Naive thymus-derived CD4-positive, alpha-beta T cell (primary cell): ENCODE measurements at regions not wholly inside any gene's neighbourhood (a gene's known extent, or its start where the extent isn't known, plus 50 kb on each side); places are given as distances from the start of the nearest gene placed in this dataset.

Experiments
- ATAC-seq: fragments of 150-1000 bp; cut with Tn5 transposase; 2 replicates; pipeline ENCODE4 v1.10.0; 2021; ENCODE audit warnings: mild to moderate bottlenecking, moderate library complexity
- CTCF ChIA-PET: fragments of 350-600 bp; sonication (Branson Sonifier 250); formaldehyde crosslinking; loops from one replicate; lab custom pipeline; 2021; ENCODE audit warnings: antibody characterized with exemption; lab: Charles Lee
- POLR2A ChIA-PET: fragments of 350-600 bp; sonication (Branson Sonifier 250); formaldehyde crosslinking; loops from one replicate; lab custom pipeline; 2021; ENCODE audit warnings: antibody characterized with exemption, inconsistent platforms; lab: Charles Lee
- DNase-seq, 9 donors: peaks; one replicate each; pipeline versions ENCODE4 v3.0.0 to v3.0.0-alpha.2; 2020 to 2022; ENCODE audit warnings: mixed read lengths in 1 of 9
- H3K27ac ChIP-seq: one replicate; pipeline ENCODE4 v1.7.0; 2013; ENCODE audit warnings: mild to moderate bottlenecking, low read depth, low read length, moderate library complexity
- H3K27me3 ChIP-seq, 2 donors: one replicate each; pipeline ENCODE4 v1.7.0; 2013; ENCODE audit warnings: low read length in 2 of 2, mild to moderate bottlenecking in 2 of 2, moderate library complexity in 2 of 2; ENCODE audit not compliant: control insufficient read depth in 2 of 2, insufficient read depth in 2 of 2
- H3K36me3 ChIP-seq, 3 experiments: 1 replicate in 2 of 3; 2 replicates in 1 of 3; pipeline ENCODE4 v1.7.0; 2013; ENCODE audit warnings: low read length in 3 of 3, mild to moderate bottlenecking in 3 of 3, moderate library complexity in 1 of 3; ENCODE audit not compliant: insufficient read depth in 3 of 3, control insufficient read depth in 2 of 3
- H3K4me1 ChIP-seq, 2 donors: one replicate each; pipeline ENCODE4 v1.7.0; 2013; ENCODE audit warnings: low read length in 2 of 2, mild to moderate bottlenecking in 2 of 2, moderate library complexity in 1 of 2; ENCODE audit not compliant: control insufficient read depth in 2 of 2, insufficient read depth in 2 of 2
- H3K4me3 ChIP-seq: 2 replicates; pipeline ENCODE4 v1.7.0; 2013; ENCODE audit warnings: mild to moderate bottlenecking, low read length
- H3K9me3 ChIP-seq, 3 experiments: 1 replicate in 2 of 3; 2 replicates in 1 of 3; pipeline ENCODE4 v1.7.0; 2013; ENCODE audit warnings: low read length in 3 of 3; ENCODE audit not compliant: control insufficient read depth in 2 of 3
- H3K27ac Mint-ChIP-seq, 9 donors: one replicate each; pipeline ENCODE4 v1.8.0; 2020 to 2022; ENCODE audit warnings: mixed read lengths in 9 of 9, mild to moderate bottlenecking in 8 of 9, moderate library complexity in 5 of 9, inconsistent platforms in 2 of 9
- H3K27me3 Mint-ChIP-seq, 5 donors: one replicate each; pipeline ENCODE4 v1.8.0; 2021 to 2022; ENCODE audit warnings: mixed read lengths in 5 of 5, mild to moderate bottlenecking in 1 of 5
- H3K36me3 Mint-ChIP-seq, 5 donors: one replicate each; pipeline ENCODE4 v1.8.0; 2020 to 2022; ENCODE audit warnings: mixed read lengths in 5 of 5, mild to moderate bottlenecking in 3 of 5, inconsistent platforms in 1 of 5
- H3K4me1 Mint-ChIP-seq, 7 donors: one replicate each; pipeline ENCODE4 v1.8.0; 2020 to 2022; ENCODE audit warnings: mixed read lengths in 7 of 7, mild to moderate bottlenecking in 3 of 7, inconsistent platforms in 1 of 7
- H3K4me3 Mint-ChIP-seq, 10 donors: one replicate each; pipeline ENCODE4 v1.8.0; 2020 to 2022; ENCODE audit warnings: mild to moderate bottlenecking in 10 of 10, mixed read lengths in 10 of 10, moderate library complexity in 6 of 10, inconsistent platforms in 2 of 10
- H3K9me3 Mint-ChIP-seq, 11 donors: one replicate each; pipeline ENCODE4 v1.8.0; 2020 to 2022; ENCODE audit warnings: mixed read lengths in 11 of 11, mild to moderate bottlenecking in 4 of 11, inconsistent platforms in 1 of 11, moderate library complexity in 1 of 11
- intact Hi-C, 2 donors: fragments of 100-400 bp; cut with micrococcal nuclease; formaldehyde crosslinking; loops; one replicate each; pipeline ENCODE4 v1.15.1; 2023

GRCh38 chr14:58776516-58776915 is 138.8 kb downstream of the DACT1 start:
- Mint-ChIP-seq H3K36me3 (no peaks in the 10 kb centered on the region), H3K4me3 (no peak overlapping the region), H3K9me3 (peaks cover 0 to 3% (median 0%) of the 10 kb centered on the region in 11 donors), H3K27me3 (peaks cover 0 to 3% (median 0%) of the 10 kb centered on the region in 5 donors), H3K4me1 (peaks cover 0 to 2% (median 0%) of the 10 kb centered on the region in 7 donors), H3K27ac (no peak overlapping the region)
- intact Hi-C loops = no loop called here
- no peaks in the 10 kb centered on the region for H3K36me3 ChIP-seq
- ChIA-PET POLR2A (no interaction called here), CTCF (interaction anchor here (0.7 kb wide), 1 partner anchor 532 kb away, joined by 3 read pairs; no protein-coding TSS in a partner anchor)
- no peaks in the 10 kb centered on the region for H3K9me3 ChIP-seq
- H3K4me3 ChIP-seq = no peak overlapping the region
- H3K27ac ChIP-seq = no peak overlapping the region
- H3K27me3 ChIP-seq = no peaks in the 10 kb centered on the region
- H3K4me1 ChIP-seq = no peaks in the 10 kb centered on the region
- DNase-seq = no peak
- no peak for ATAC-seq

- H3K4me1 Mint-ChIP-seq = peaks cover 0 to 2% (median 0%) of the 10 kb centered on the region in 7 donors
- no peak overlapping the region for H3K27ac ChIP-seq
- H3K4me3 ChIP-seq = no peak overlapping the region
- ATAC-seq (no peak), DNase-seq (no peak)
- peaks cover 0 to 3% (median 0%) of the 10 kb centered on the region in 5 donors for H3K27me3 Mint-ChIP-seq
- no peaks in the 10 kb centered on the region for H3K36me3 Mint-ChIP-seq
- H3K27ac Mint-ChIP-seq = no peak overlapping the region
- ChIA-PET CTCF (no interaction called here), POLR2A (no interaction called here)
- no peaks in the 10 kb centered on the region for H3K36me3 ChIP-seq
- H3K27me3 ChIP-seq = no peaks in the 10 kb centered on the region
- no peaks in the 10 kb centered on the region for H3K4me1 ChIP-seq
- intact Hi-C loops = no loop called here
- no peak overlapping the region for H3K4me3 Mint-ChIP-seq
- H3K9me3 Mint-ChIP-seq = peaks cover 0 to 3% (median 0%) of the 10 kb centered on the region in 11 donors
- no peaks in the 10 kb centered on the region for H3K9me3 ChIP-seq
Observed at GRCh38 chr14:58777541-58777979, 139.8 kb downstream of the DACT1 start.

GRCh38 chr14:58778202-58778601 is 140.4 kb downstream of the DACT1 start:
- POLR2A ChIA-PET = no interaction called here
- H3K9me3 ChIP-seq = no peaks in the 10 kb centered on the region
- H3K27me3 Mint-ChIP-seq = peaks cover 0 to 3% (median 0%) of the 10 kb centered on the region in 5 donors

GRCh38 chr14:58779376-58779775 is 141.6 kb downstream of the DACT1 start:
- ChIA-PET CTCF (no interaction called here), POLR2A (no interaction called here)
- Mint-ChIP-seq H3K4me1 (no peaks in the 10 kb centered on the region), H3K27me3 (no peaks in the 10 kb centered on the region), H3K4me3 (no peak overlapping the region), H3K36me3 (no peaks in the 10 kb centered on the region), H3K9me3 (peaks cover 0 to 3% (median 0%) of the 10 kb centered on the region in 11 donors), H3K27ac (no peak overlapping the region)
- DNase-seq = no peak
- Histone ChIP-seq H3K36me3 (no peaks in the 10 kb centered on the region), H3K4me1 (no peaks in the 10 kb centered on the region), H3K27ac (no peak overlapping the region), H3K9me3 (no peaks in the 10 kb centered on the region), H3K4me3 (no peak overlapping the region), H3K27me3 (no peaks in the 10 kb centered on the region)
- intact Hi-C loops = no loop called here
- ATAC-seq = no peak

More at GRCh38 chr14:58778202-58778601, 140.4 kb downstream of the DACT1 start:
- Histone ChIP-seq H3K4me3 (no peak overlapping the region), H3K27me3 (no peaks in the 10 kb centered on the region), H3K36me3 (no peaks in the 10 kb centered on the region), H3K27ac (no peak overlapping the region), H3K4me1 (no peaks in the 10 kb centered on the region)
- Mint-ChIP-seq H3K36me3 (no peaks in the 10 kb centered on the region), H3K4me3 (no peak overlapping the region), H3K4me1 (peaks cover 0 to 2% (median 0%) of the 10 kb centered on the region in 7 donors), H3K9me3 (peaks cover 0 to 3% (median 0%) of the 10 kb centered on the region in 11 donors), H3K27ac (no peak overlapping the region)
- CTCF ChIA-PET = no interaction called here
- intact Hi-C loops = no loop called here
- no peak for DNase-seq
- ATAC-seq = no peak

- intact Hi-C loops = no loop called here
- Mint-ChIP-seq H3K9me3 (peaks cover 0 to under 1% (median 0%) of the 10 kb centered on the region in 11 donors), H3K4me1 (no peaks in the 10 kb centered on the region), H3K27me3 (no peaks in the 10 kb centered on the region), H3K27ac (no peak overlapping the region), H3K4me3 (no peak overlapping the region), H3K36me3 (no peaks in the 10 kb centered on the region)
- no peaks in the 10 kb centered on the region for H3K27me3 ChIP-seq
- H3K4me3 ChIP-seq = no peak overlapping the region
- H3K27ac ChIP-seq = no peak overlapping the region
- H3K4me1 ChIP-seq = no peaks in the 10 kb centered on the region
- ChIA-PET CTCF (no interaction called here), POLR2A (no interaction called here)
- DNase-seq = no peak
- no peak for ATAC-seq
- H3K36me3 ChIP-seq = no peaks in the 10 kb centered on the region
- H3K9me3 ChIP-seq = no peaks in the 10 kb centered on the region
Observed at GRCh38 chr14:58780185-58780584, 142.4 kb downstream of the DACT1 start.

- H3K4me1 ChIP-seq = no peaks in the 10 kb centered on the region
- H3K9me3 ChIP-seq = no peaks in the 10 kb centered on the region
- no peak overlapping the region for H3K4me3 Mint-ChIP-seq
- ATAC-seq (no peak), DNase-seq (no peak)
- H3K27ac Mint-ChIP-seq = no peak overlapping the region
- H3K36me3 Mint-ChIP-seq = no peaks in the 10 kb centered on the region
- POLR2A ChIA-PET = no interaction called here
- no peak overlapping the region for H3K27ac ChIP-seq
- CTCF ChIA-PET = no interaction called here
- H3K4me3 ChIP-seq = no peak overlapping the region
- no peaks in the 10 kb centered on the region for H3K36me3 ChIP-seq
- no peaks in the 10 kb centered on the region for H3K27me3 Mint-ChIP-seq
- no peaks in the 10 kb centered on the region for H3K4me1 Mint-ChIP-seq
- H3K27me3 ChIP-seq = no peaks in the 10 kb centered on the region
- intact Hi-C loops = no loop called here
- H3K9me3 Mint-ChIP-seq = no peaks in the 10 kb centered on the region
Observed at GRCh38 chr14:58780605-58781004, 142.8 kb downstream of the DACT1 start.

GRCh38 chr14:58782011-58782410 is 144.2 kb downstream of the DACT1 start:
- Histone ChIP-seq H3K36me3 (no peaks in the 10 kb centered on the region), H3K9me3 (no peaks in the 10 kb centered on the region), H3K4me3 (no peak overlapping the region), H3K27me3 (no peaks in the 10 kb centered on the region), H3K4me1 (no peaks in the 10 kb centered on the region), H3K27ac (no peak overlapping the region)
- ATAC-seq = no peak
- no peaks in the 10 kb centered on the region for H3K36me3 Mint-ChIP-seq
- ChIA-PET POLR2A (no interaction called here), CTCF (no interaction called here)
- H3K4me3 Mint-ChIP-seq = no peak overlapping the region
- DNase-seq = no peak
- no peaks in the 10 kb centered on the region for H3K9me3 Mint-ChIP-seq
- no peak overlapping the region for H3K27ac Mint-ChIP-seq
- H3K27me3 Mint-ChIP-seq = no peaks in the 10 kb centered on the region
- intact Hi-C loops = no loop called here
- H3K4me1 Mint-ChIP-seq = no peaks in the 10 kb centered on the region
